ENCODE measurements at regions not wholly inside any gene's neighbourhood (a gene's known extent, or its start where the extent isn't known, plus 50 kb on each side); places are given as distances from the start of the nearest gene placed in this dataset.
A peak's percentile ranks its signal among the peaks of the same experiment; 100 is the strongest.

GRCh38 chr13:80399340-80400163 lies 58.6 kb upstream of the SPRY2 start:
- H3K4me3 Mint-ChIP-seq (ENCODE audit: unreplicated experiment) = peak overlapping the region; percentile 39
- H3K27ac Mint-ChIP-seq (ENCODE audit: low read depth, unreplicated experiment) = peak overlapping the region; percentile 31
- POLR2A ChIA-PET = interaction anchor here (0.7 to 1.1 kb wide), 5 partner anchors 12 to 71 kb away, joined by 3 to 4 read pairs (median 3); no protein-coding TSS in a partner anchor
- CTCF ChIA-PET = interaction anchor here (0.7 to 2.6 kb wide), 8 partner anchors 11 to 326 kb away, joined by 3 to 8 read pairs (median 4); no protein-coding TSS in a partner anchor
- no peaks in the 10 kb centered on the region for H3K27me3 Mint-ChIP-seq (ENCODE audit: insufficient read depth, unreplicated experiment)
- peak; percentile 88 for DNase-seq (ENCODE audit: unreplicated experiment)
- H3K4me1 Mint-ChIP-seq (ENCODE audit: insufficient read depth, unreplicated experiment) = peaks cover 17% of the 10 kb centered on the region
- peaks cover 16% of the 10 kb centered on the region for H3K9me3 Mint-ChIP-seq (ENCODE audit: unreplicated experiment)
- no peaks in the 10 kb centered on the region for H3K36me3 Mint-ChIP-seq (ENCODE audit: insufficient read depth, unreplicated experiment)
- intact Hi-C loops (cut with micrococcal nuclease) = no loop called here
- BruUV-seq (replicated peaks) = no TSS peak
- no peak for TF ChIP-seq CTCF (IDR thresholded peaks at IDR 0.05; ENCODE audit: unreplicated experiment)
